HepG2 (cell line): ENCODE measurements at regions not wholly inside any gene's neighbourhood (a gene's known extent, or its start where the extent isn't known, plus 50 kb on each side); places are given as distances from the start of the nearest gene placed in this dataset.

Experiments used
- ARHGAP35 ChIP-seq: sonication (generic); formaldehyde crosslinking; IDR thresholded peaks from 2 replicates; pipeline ENCODE4 v1.9.0; 2022; ENCODE audit warnings: mild to moderate bottlenecking, inconsistent platforms, moderate library complexity, missing genetic modification reagents, borderline replicate concordance
- ATAD3A ChIP-seq: sonication (generic); formaldehyde crosslinking; IDR thresholded peaks from 2 replicates; pipeline ENCODE4 v1.4.0; 2020; ENCODE audit warnings: missing genetic modification reagents
- ATF6 ChIP-seq: sonication (generic); formaldehyde crosslinking; conservative IDR thresholded peaks from 2 replicates; pipeline ENCODE4 v1.4.0; 2020; ENCODE audit warnings: missing genetic modification reagents
- MAX ChIP-seq: IDR thresholded peaks from 2 replicates; pipeline ENCODE4 v1.6.1; 2012; ENCODE audit warnings: inconsistent platforms
- MED13 ChIP-seq: sonication (generic); formaldehyde crosslinking; IDR thresholded peaks from 2 replicates; pipeline ENCODE4 v1.5.0; 2020; ENCODE audit warnings: missing genetic modification reagents
- TEAD2 ChIP-seq: sonication (generic); formaldehyde crosslinking; IDR thresholded peaks from 2 replicates; pipeline ENCODE4 v1.9.0; 2021; ENCODE audit warnings: missing genetic modification reagents
- ZBTB40 ChIP-seq, 2 experiments: fragments of 450-650 bp in 1 of 2; sonication (generic) in 1 of 2; formaldehyde crosslinking in 1 of 2; IDR thresholded peaks; 2 replicates each; pipeline versions ENCODE4 v1.6.1 to v1.8.0; 2016 to 2022; ENCODE audit warnings: antibody characterized with exemption in 1 of 2, mild to moderate bottlenecking in 1 of 2, missing genetic modification reagents in 1 of 2
- ZNF382 ChIP-seq: sonication (generic); formaldehyde crosslinking; IDR thresholded peaks from 2 replicates; pipeline ENCODE4 v1.5.0; 2020; ENCODE audit warnings: missing genetic modification reagents, mild to moderate bottlenecking, borderline replicate concordance
- ZSCAN9 ChIP-seq: IDR thresholded peaks from 2 replicates; pipeline ENCODE4 v1.6.1; 2016; ENCODE audit warnings: borderline replicate concordance
- TF ChIP-seq, protein P1 (sequence below): sonication (generic); formaldehyde crosslinking; conservative IDR thresholded peaks from 2 replicates; pipeline ENCODE4 v1.4.0; 2020; ENCODE audit warnings: missing genetic modification reagents
- TF ChIP-seq, protein P2 (sequence below), 2 experiments: sonication (generic) in 1 of 2; formaldehyde crosslinking in 1 of 2; IDR thresholded peaks; 2 replicates each; pipeline versions ENCODE4 v1.4.0 to v1.6.1; 2016 to 2020; ENCODE audit warnings: borderline replicate concordance in 1 of 2, low read depth in 1 of 2, mild to moderate bottlenecking in 1 of 2, missing genetic modification reagents in 1 of 2

GRCh38 chr16:14345512-14346115 lies 274.5 kb downstream of the MRTFB start (continued):
- TF ChIP-seq ZBTB40 (IDR thresholded peaks at IDR 0.05) (no peak), ZBTB40 (CRISPR knock-in tag; IDR thresholded peaks at IDR 0.05) (peak; percentile 73; the same call in 1 of the 2 replicates), ATAD3A (CRISPR knock-in tag) (no peak), MED13 (no peak), ZNF382 (CRISPR knock-in tag) (no peak), ZSCAN9 (no peak), MAX (no peak), ATF6 (CRISPR knock-in tag) (no peak), TEAD2 (CRISPR knock-in tag) (no peak), ARHGAP35 (CRISPR knock-in tag) (no peak)
- TF ChIP-seq, protein P1, sequence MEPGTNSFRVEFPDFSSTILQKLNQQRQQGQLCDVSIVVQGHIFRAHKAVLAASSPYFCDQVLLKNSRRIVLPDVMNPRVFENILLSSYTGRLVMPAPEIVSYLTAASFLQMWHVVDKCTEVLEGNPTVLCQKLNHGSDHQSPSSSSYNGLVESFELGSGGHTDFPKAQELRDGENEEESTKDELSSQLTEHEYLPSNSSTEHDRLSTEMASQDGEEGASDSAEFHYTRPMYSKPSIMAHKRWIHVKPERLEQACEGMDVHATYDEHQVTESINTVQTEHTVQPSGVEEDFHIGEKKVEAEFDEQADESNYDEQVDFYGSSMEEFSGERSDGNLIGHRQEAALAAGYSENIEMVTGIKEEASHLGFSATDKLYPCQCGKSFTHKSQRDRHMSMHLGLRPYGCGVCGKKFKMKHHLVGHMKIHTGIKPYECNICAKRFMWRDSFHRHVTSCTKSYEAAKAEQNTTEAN (CRISPR knock-in tag): no peak
- TF ChIP-seq, protein P2, sequence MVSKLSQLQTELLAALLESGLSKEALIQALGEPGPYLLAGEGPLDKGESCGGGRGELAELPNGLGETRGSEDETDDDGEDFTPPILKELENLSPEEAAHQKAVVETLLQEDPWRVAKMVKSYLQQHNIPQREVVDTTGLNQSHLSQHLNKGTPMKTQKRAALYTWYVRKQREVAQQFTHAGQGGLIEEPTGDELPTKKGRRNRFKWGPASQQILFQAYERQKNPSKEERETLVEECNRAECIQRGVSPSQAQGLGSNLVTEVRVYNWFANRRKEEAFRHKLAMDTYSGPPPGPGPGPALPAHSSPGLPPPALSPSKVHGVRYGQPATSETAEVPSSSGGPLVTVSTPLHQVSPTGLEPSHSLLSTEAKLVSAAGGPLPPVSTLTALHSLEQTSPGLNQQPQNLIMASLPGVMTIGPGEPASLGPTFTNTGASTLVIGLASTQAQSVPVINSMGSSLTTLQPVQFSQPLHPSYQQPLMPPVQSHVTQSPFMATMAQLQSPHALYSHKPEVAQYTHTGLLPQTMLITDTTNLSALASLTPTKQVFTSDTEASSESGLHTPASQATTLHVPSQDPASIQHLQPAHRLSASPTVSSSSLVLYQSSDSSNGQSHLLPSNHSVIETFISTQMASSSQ (IDR thresholded peaks at IDR 0.05; ENCODE audit: low read depth): no peak
- TF ChIP-seq, protein P2 (CRISPR knock-in tag; IDR thresholded peaks at IDR 0.05; ENCODE audit: borderline replicate concordance): no peak
